ENCODE measurements at regions not wholly inside any gene's neighbourhood (a gene's known extent, or its start where the extent isn't known, plus 50 kb on each side); places are given as distances from the start of the nearest gene placed in this dataset.
"Not testable (repeated sequence)": the region's sequence is repeated elsewhere in the genome, so short reads cannot be mapped to it uniquely, and the experiment has no call there.

GRCh38 chr5:135095052-135095715 lies 61.2 kb upstream of the PITX1 start:
- Histone ChIP-seq H3K27me3 (no peaks in the 10 kb centered on the region), H3K36me3 (no peaks in the 10 kb centered on the region), H3K4me1 (no peaks in the 10 kb centered on the region), H3K4me3 (no peak overlapping the region), H3K9me3 (no peaks in the 10 kb centered on the region), H3K27ac (no peak overlapping the region)
- 58 to 100% methylated on average over 2 to 4 of the region's 6 CpGs for WGBS, 2 donors (ENCODE audit: low coverage in 1 of 2)
- TF ChIP-seq POLR2AphosphoS5 (IDR thresholded peaks at IDR 0.05) (no peak), POLR2A (IDR thresholded peaks at IDR 0.05) (no peak), EP300 (IDR thresholded peaks at IDR 0.05) (no peak), CTCF (IDR thresholded peaks at IDR 0.05) (no peak)
- no peak for ATAC-seq

DNA sequence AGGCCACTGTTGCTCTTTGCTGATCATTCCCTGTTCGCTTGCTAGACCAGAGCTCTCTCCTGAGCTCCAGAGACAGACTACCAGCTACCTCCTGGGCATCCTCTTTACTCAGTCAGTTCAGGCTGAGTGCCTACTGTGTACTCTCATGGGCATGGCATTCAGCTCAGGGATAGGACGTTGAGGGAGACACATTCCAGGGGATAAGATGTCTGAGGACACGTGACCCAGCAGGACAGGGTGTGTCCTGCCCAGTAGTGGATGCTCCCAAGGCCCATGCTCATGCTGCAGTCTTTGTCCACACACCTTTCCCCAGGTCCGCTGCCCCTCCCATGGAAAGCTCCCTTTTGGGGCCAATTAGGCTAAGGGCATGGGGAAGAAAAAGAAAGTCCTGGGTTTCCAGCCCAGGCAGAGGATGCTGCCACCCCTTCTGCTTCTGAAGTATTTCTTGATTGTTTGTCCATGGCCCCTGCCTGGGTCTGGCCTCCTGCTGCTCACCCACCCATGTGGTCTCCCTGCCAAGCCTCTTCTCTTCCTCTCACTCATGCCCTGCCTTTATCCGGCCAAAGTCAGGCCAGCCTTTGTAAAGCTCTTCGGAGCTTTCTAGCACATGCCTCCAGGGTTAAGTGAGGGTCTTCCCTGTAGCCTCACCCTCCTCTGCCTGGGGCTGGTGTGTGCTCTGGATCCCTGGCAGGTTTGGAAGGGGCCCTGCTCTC lies 60.5 kb upstream of the PITX1 start:
- no peaks in the 10 kb centered on the region for H3K36me3 ChIP-seq
- H3K27me3 ChIP-seq: no peaks in the 10 kb centered on the region
- no peaks in the 10 kb centered on the region for H3K9me3 ChIP-seq
- no peak for ATAC-seq
- TF ChIP-seq POLR2AphosphoS5 (IDR thresholded peaks at IDR 0.05): no peak
- no peak for TF ChIP-seq CTCF (IDR thresholded peaks at IDR 0.05)
- TF ChIP-seq EP300 (IDR thresholded peaks at IDR 0.05): no peak
- TF ChIP-seq POLR2A (IDR thresholded peaks at IDR 0.05): no peak
- H3K4me3 ChIP-seq: no peak overlapping the region
- WGBS, 2 donors (ENCODE audit: low coverage in 1 of 2): 80 to 82% methylated on average over 2 to 5 of the region's 6 CpGs
- H3K4me1 ChIP-seq: no peaks in the 10 kb centered on the region
- H3K27ac ChIP-seq: no peak overlapping the region

DNA sequence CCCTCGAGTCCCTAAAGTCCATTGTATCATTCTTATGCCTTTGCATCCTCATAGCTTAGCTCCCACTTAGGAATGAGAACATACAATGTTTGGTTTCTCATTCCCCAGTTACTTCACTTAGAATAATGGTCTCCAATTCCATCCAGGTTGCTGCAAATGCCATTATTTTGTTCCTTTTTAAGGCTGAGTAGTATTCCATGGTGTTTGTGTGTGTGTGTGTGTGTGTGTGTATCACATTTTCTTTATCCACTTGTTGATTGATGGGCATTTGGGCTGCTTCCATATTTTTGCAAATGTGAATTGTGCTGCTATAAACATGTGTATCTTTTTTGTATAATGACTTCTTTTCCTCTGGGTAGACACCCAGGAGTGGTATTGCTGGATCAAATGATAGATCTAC lies 59.5 kb upstream of the PITX1 start:
- not testable (repeated sequence) for H3K27ac ChIP-seq, H3K27me3 ChIP-seq, H3K9me3 ChIP-seq, H3K4me3 ChIP-seq, H3K4me1 ChIP-seq, ATAC-seq, H3K36me3 ChIP-seq
- 100% methylated on average over 1 of the region's 1 CpG for WGBS, 2 donors (ENCODE audit: low coverage in 1 of 2)

- Histone ChIP-seq H3K36me3 (no peaks in the 10 kb centered on the region), H3K9me3 (no peaks in the 10 kb centered on the region), H3K4me1 (no peaks in the 10 kb centered on the region), H3K27me3 (no peaks in the 10 kb centered on the region), H3K4me3 (no peak overlapping the region), H3K27ac (no peak overlapping the region)
- no peak for ATAC-seq
- TF ChIP-seq POLR2A (IDR thresholded peaks at IDR 0.05): no peak
- TF ChIP-seq EP300 (IDR thresholded peaks at IDR 0.05): no peak
- no peak for TF ChIP-seq POLR2AphosphoS5 (IDR thresholded peaks at IDR 0.05)
- no peak for TF ChIP-seq CTCF (IDR thresholded peaks at IDR 0.05)
- 86 to 92% methylated on average over 7 to 8 of the region's 8 CpGs for WGBS, 2 donors (ENCODE audit: low coverage in 1 of 2)
These were observed 58.4 kb upstream of the PITX1 start for GRCh38 chr5:135092476-135092875.

DNA sequence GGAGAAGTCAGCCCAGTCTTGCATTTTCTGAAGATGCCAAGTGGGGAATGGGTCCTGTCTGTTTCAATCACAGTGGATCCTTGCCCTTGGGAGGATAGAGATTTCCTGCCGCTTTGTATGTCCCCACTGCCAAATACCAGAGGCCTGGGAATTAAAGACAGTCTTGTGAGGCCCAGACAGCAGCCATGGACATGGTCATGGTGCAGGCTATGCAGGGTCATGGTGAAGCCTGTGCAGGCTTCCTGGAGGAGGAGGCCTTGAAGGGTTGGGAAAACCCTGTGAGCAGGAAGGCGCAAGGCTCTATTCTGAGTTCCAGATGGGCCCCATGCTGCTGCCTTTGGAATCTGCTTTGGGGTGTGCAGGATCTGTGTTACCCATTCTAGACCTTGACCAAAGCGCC lies 57.3 kb upstream of the PITX1 start:
- no peak overlapping the region for H3K4me3 ChIP-seq
- WGBS, 2 donors (ENCODE audit: low coverage in 1 of 2): 100% methylated on average over 1 of the region's 3 CpGs; no CpG with 5 or more reads in 1 of the 2 donors
- no peak for ATAC-seq
- no peaks in the 10 kb centered on the region for H3K27me3 ChIP-seq
- H3K36me3 ChIP-seq: no peaks in the 10 kb centered on the region
- no peak for TF ChIP-seq CTCF (IDR thresholded peaks at IDR 0.05)
- H3K9me3 ChIP-seq: no peaks in the 10 kb centered on the region
- H3K27ac ChIP-seq: no peak overlapping the region
- H3K4me1 ChIP-seq: no peaks in the 10 kb centered on the region

Measured in gastroesophageal sphincter (tissue), 4 donors.